HG03045 (cell line): ENCODE measurements at regions not wholly inside any gene's neighbourhood (a gene's known extent, or its start where the extent isn't known, plus 50 kb on each side); places are given as distances from the start of the nearest gene placed in this dataset.
A peak's percentile ranks its signal among the peaks of the same experiment; 100 is the strongest.
"Not testable (repeated sequence)": the region's sequence is repeated elsewhere in the genome, so short reads cannot be mapped to it uniquely, and the experiment has no call there.

Experiments used
- ATAC-seq: cut with Tn5 transposase; IDR thresholded peaks from one replicate; pipeline ENCODE4 v1.9.1; 2021; ENCODE audit warnings: mild to moderate bottlenecking, moderate library complexity; ENCODE audit not compliant: unreplicated experiment

- no peak for ATAC-seq
Observed at GRCh38 chr3:55161231-55161630, 233.4 kb upstream of the LRTM1 start.

GRCh38 chr3:55160241-55160983 is 232.6 kb upstream of the LRTM1 start:
- ATAC-seq = peak; percentile 66

GRCh38 chr3:55159711-55160110 is 231.9 kb upstream of the LRTM1 start:
- ATAC-seq = no peak

GRCh38 chr3:55159016-55159415 is 231.2 kb upstream of the LRTM1 start:
- ATAC-seq = no peak

GRCh38 chr3:55158345-55158744 is 230.5 kb upstream of the LRTM1 start:
- ATAC-seq = no peak

GRCh38 chr3:55157731-55158130 is 229.9 kb upstream of the LRTM1 start:
- ATAC-seq = no peak

- ATAC-seq = no peak
Observed at GRCh38 chr3:55156851-55157650, 229.2 kb upstream of the LRTM1 start.

GRCh38 chr3:55147856-55148720 is 220.2 kb upstream of the LRTM1 start:
- ATAC-seq = no peak

- ATAC-seq = no peak
Observed at GRCh38 chr3:55147406-55147805, 219.5 kb upstream of the LRTM1 start.

- no peak for ATAC-seq
Observed at GRCh38 chr3:55146216-55146615, 218.4 kb upstream of the LRTM1 start.

GRCh38 chr3:55144015-55144673 is 216.3 kb upstream of the LRTM1 start:
- no peak for ATAC-seq

GRCh38 chr3:55143336-55143735 is 215.5 kb upstream of the LRTM1 start:
- ATAC-seq = no peak

- ATAC-seq = not testable (repeated sequence)
Observed at GRCh38 chr3:55136291-55136690, 208.4 kb upstream of the LRTM1 start.

- ATAC-seq = no peak
Observed at GRCh38 chr3:55128225-55128823, 200.5 kb upstream of the LRTM1 start.

GRCh38 chr3:55127565-55127964 is 199.7 kb upstream of the LRTM1 start:
- ATAC-seq = no peak

- ATAC-seq = no peak
Observed at GRCh38 chr3:55124371-55124770, 196.5 kb upstream of the LRTM1 start.
